ENCODE measurements at regions not wholly inside any gene's neighbourhood (a gene's known extent, or its start where the extent isn't known, plus 50 kb on each side); places are given as distances from the start of the nearest gene placed in this dataset.

GRCh38 chr4:12538162-12538561 lies 946.0 kb downstream of the RAB28 start:
- TF ChIP-seq CTCF (conservative IDR thresholded peaks at IDR 0.05; ENCODE audit: low read depth in 2 of 2), result no peak
- TF ChIP-seq EZH2 (IDR thresholded peaks at IDR 0.05; ENCODE audit: low read depth, unreplicated experiment), result no peak
- no peak for TF ChIP-seq POLR2AphosphoS5 (IDR thresholded peaks at IDR 0.05; ENCODE audit: low read depth)
- TF ChIP-seq STAT1 (IDR thresholded peaks at IDR 0.05; ENCODE audit: unreplicated experiment), result no peak
- no peak for TF ChIP-seq ZNF331 (CRISPR knock-in tag; IDR thresholded peaks at IDR 0.05; ENCODE audit: low read depth)
- TF ChIP-seq CREB1 (CRISPR knock-in tag; IDR thresholded peaks at IDR 0.05; ENCODE audit: low read depth), result no peak
- TF ChIP-seq ETS1 (IDR thresholded peaks at IDR 0.05), result no peak
